Midbrain (tissue), 1 donor: ENCODE measurements at regions not wholly inside any gene's neighbourhood (a gene's known extent, or its start where the extent isn't known, plus 50 kb on each side); places are given as distances from the start of the nearest gene placed in this dataset.
"Not testable (repeated sequence)": the region's sequence is repeated elsewhere in the genome, so short reads cannot be mapped to it uniquely, and the experiment has no call there.

Source experiments
- DNase-seq: peaks from one replicate; lab custom pipeline; 2025; lab: John Stamatoyannopoulos, UW

- no peak for DNase-seq
These were observed 228.8 kb downstream of the SMARCA2 start for GRCh38 chr9:2243666-2244555.

GRCh38 chr9:2247340-2247739, 232.2 kb downstream of the SMARCA2 start:
- no peak for DNase-seq

GRCh38 chr9:2248768-2249265, 233.7 kb downstream of the SMARCA2 start:
- no peak for DNase-seq

- DNase-seq, result no peak
These were observed 238.8 kb downstream of the SMARCA2 start for GRCh38 chr9:2253636-2254580.

- no peak for DNase-seq
These were observed 240.0 kb downstream of the SMARCA2 start for GRCh38 chr9:2255128-2255527.

- DNase-seq, result no peak
These were observed 242.2 kb downstream of the SMARCA2 start for GRCh38 chr9:2257248-2257929.

GRCh38 chr9:2260417-2261306, 245.5 kb downstream of the SMARCA2 start:
- DNase-seq, result no peak

GRCh38 chr9:2261421-2262103, 246.4 kb downstream of the SMARCA2 start:
- no peak for DNase-seq

- no peak for DNase-seq
These were observed 247.4 kb downstream of the SMARCA2 start for GRCh38 chr9:2262386-2263071.

GRCh38 chr9:2263111-2263510, 248.0 kb downstream of the SMARCA2 start:
- no peak for DNase-seq

GRCh38 chr9:2263665-2264064, 248.5 kb downstream of the SMARCA2 start:
- no peak for DNase-seq

GRCh38 chr9:2264081-2264480, 248.9 kb downstream of the SMARCA2 start:
- DNase-seq, result no peak

- DNase-seq, result no peak
These were observed 252.1 kb downstream of the SMARCA2 start for GRCh38 chr9:2267181-2267745.

- DNase-seq, result no peak
These were observed 254.6 kb downstream of the SMARCA2 start for GRCh38 chr9:2269778-2270177.

GRCh38 chr9:2270565-2270964, 255.4 kb downstream of the SMARCA2 start:
- DNase-seq, result no peak

GRCh38 chr9:2271426-2271825, 256.3 kb downstream of the SMARCA2 start:
- no peak for DNase-seq

- no peak for DNase-seq
These were observed 259.6 kb downstream of the SMARCA2 start for GRCh38 chr9:2274762-2275161.

GRCh38 chr9:2276296-2276695, 261.1 kb downstream of the SMARCA2 start:
- DNase-seq, result no peak

- DNase-seq, result not testable (repeated sequence)
These were observed 262.0 kb downstream of the SMARCA2 start for GRCh38 chr9:2277133-2277532.
